PC-3 (cell line): ENCODE measurements at regions not wholly inside any gene's neighbourhood (a gene's known extent, or its start where the extent isn't known, plus 50 kb on each side); places are given as distances from the start of the nearest gene placed in this dataset.

Experiments
- CTCF ChIP-seq: fragments of 300-600 bp; sonication (generic); conservative IDR thresholded peaks from 2 replicates; pipeline ENCODE4 v1.5.1; 2017; ENCODE audit warnings: antibody characterized with exemption, low read depth, mild to moderate bottlenecking, low read length
- EZH2 ChIP-seq: fragments of 300-600 bp; sonication (generic); IDR thresholded peaks from one replicate; pipeline ENCODE4 v1.6.1; 2017; ENCODE audit warnings: antibody characterized with exemption, mild to moderate bottlenecking, low read length; ENCODE audit not compliant: unreplicated experiment

DNA sequence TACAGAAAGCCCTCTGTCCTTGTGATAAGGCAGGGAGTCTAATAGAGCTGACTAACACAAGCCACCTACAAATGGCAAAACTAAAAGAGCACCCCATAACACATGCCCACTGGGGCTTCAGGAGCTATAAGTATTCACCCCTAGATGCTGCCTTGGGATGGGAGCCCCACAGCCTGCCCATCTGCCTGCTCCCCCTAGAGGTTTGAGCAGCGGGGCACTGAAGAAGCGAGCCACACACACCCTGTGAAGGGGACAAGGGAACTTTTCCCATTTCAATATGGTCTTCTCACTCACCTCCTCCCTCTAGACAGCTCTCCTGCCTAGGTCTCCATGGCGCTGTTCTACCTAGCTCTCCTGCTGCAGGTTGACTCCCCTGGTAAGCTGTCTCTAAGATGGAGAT is 261.0 kb downstream of the SHQ1 start:
- TF ChIP-seq CTCF (no peak), EZH2 (no peak)
